SK-N-MC (cell line): ENCODE measurements at regions not wholly inside any gene's neighbourhood (a gene's known extent, or its start where the extent isn't known, plus 50 kb on each side); places are given as distances from the start of the nearest gene placed in this dataset.

ENCODE experiments used
- EZH2 ChIP-seq: fragments of 200-600 bp; sonication (generic); IDR thresholded peaks from one replicate; pipeline ENCODE4 v1.6.1; 2017; ENCODE audit warnings: antibody characterized with exemption
- FOXP2 ChIP-seq: optimal IDR thresholded peaks from 2 replicates; pipeline ENCODE3; 2011; ENCODE audit warnings: mild to moderate bottlenecking, moderate library complexity; ENCODE audit not compliant: insufficient read depth; ENCODE audit errors: extremely low read length, control extremely low read depth
- POLR2AphosphoS5 ChIP-seq: IDR thresholded peaks from 2 replicates; pipeline ENCODE4 v1.6.1; 2012; ENCODE audit warnings: mild to moderate bottlenecking, low read depth, low read length, borderline replicate concordance

GRCh38 chr15:62428851-62429598, 263.9 kb upstream of the C2CD4B start:
- no peak for TF ChIP-seq POLR2AphosphoS5
- TF ChIP-seq EZH2 = no peak
- TF ChIP-seq FOXP2 = no peak
